DOHH2 (cell line): ENCODE measurements at regions not wholly inside any gene's neighbourhood (a gene's known extent, or its start where the extent isn't known, plus 50 kb on each side); places are given as distances from the start of the nearest gene placed in this dataset.

ENCODE experiments used
- EZH2phosphoT487 ChIP-seq: fragments of 200-600 bp; sonication (generic); IDR thresholded peaks from 2 replicates; pipeline ENCODE4 v1.6.1; 2017; ENCODE audit warnings: borderline replicate concordance, mild to moderate bottlenecking, antibody characterized with exemption, low read length, moderate library complexity, mixed read lengths
- TF ChIP-seq, protein P1 (sequence below): fragments of 200-600 bp; sonication (generic); IDR thresholded peaks from one replicate; pipeline ENCODE4 v1.5.1; 2014; ENCODE audit warnings: antibody characterized with exemption, mild to moderate bottlenecking, low read depth, low read length; ENCODE audit not compliant: poor library complexity, severe bottlenecking

DNA sequence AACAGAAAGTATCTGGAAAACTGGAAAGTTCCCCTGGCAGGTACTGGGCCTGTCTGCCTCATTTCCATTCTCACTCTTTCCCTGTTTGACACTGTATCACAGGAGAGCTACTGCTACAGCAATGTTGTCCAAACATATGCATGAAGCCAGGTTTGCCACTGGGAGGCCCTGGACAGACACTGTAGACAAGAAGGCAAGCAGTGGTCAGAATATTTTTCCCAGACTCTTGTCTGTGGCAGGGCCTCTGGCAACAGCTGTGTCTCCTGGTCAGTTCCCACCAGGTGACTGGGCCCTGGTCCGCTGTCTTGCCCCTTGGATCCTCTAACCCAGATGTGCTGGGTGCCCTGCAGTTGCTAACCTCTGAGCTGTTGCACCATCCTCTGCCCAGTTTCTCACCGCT, 178.9 kb upstream of the FANCL start:
- TF ChIP-seq, protein P1, sequence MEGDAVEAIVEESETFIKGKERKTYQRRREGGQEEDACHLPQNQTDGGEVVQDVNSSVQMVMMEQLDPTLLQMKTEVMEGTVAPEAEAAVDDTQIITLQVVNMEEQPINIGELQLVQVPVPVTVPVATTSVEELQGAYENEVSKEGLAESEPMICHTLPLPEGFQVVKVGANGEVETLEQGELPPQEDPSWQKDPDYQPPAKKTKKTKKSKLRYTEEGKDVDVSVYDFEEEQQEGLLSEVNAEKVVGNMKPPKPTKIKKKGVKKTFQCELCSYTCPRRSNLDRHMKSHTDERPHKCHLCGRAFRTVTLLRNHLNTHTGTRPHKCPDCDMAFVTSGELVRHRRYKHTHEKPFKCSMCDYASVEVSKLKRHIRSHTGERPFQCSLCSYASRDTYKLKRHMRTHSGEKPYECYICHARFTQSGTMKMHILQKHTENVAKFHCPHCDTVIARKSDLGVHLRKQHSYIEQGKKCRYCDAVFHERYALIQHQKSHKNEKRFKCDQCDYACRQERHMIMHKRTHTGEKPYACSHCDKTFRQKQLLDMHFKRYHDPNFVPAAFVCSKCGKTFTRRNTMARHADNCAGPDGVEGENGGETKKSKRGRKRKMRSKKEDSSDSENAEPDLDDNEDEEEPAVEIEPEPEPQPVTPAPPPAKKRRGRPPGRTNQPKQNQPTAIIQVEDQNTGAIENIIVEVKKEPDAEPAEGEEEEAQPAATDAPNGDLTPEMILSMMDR: no peak
- TF ChIP-seq EZH2phosphoT487: no peak
